ENCODE measurements at regions not wholly inside any gene's neighbourhood (a gene's known extent, or its start where the extent isn't known, plus 50 kb on each side); places are given as distances from the start of the nearest gene placed in this dataset.

GRCh38 chr4:89665662-89666061 lies 171.3 kb downstream of the SNCA start:
- peaks cover 3% of the 10 kb centered on the region for H3K27me3 Mint-ChIP-seq (ENCODE audit: insufficient read depth)
- no peaks in the 10 kb centered on the region for H3K36me3 ChIP-seq (ENCODE audit: control insufficient read depth, insufficient read depth, low read length)
- H3K9me3 Mint-ChIP-seq: no peaks in the 10 kb centered on the region

GRCh38 chr4:89664521-89664920 lies 172.4 kb downstream of the SNCA start:
- Histone ChIP-seq H3K27me3 (ENCODE audit: control insufficient read depth, insufficient read depth, low read length, poor library complexity, severe bottlenecking) (no peaks in the 10 kb centered on the region), H3K9me3 (ENCODE audit: control insufficient read depth, low read length) (no peaks in the 10 kb centered on the region), H3K4me3 (ENCODE audit: low read length) (no peak overlapping the region), H3K9ac (ENCODE audit: extremely low read depth, low read length, poor library complexity, severe bottlenecking) (no peak overlapping the region), H3K27ac (ENCODE audit: low read depth, low read length) (no peak overlapping the region), H3K36me3 (ENCODE audit: control insufficient read depth, insufficient read depth, low read length) (no peaks in the 10 kb centered on the region), H3K4me1 (ENCODE audit: control insufficient read depth, insufficient read depth, low read length) (no peaks in the 10 kb centered on the region)
- TF ChIP-seq, protein P1, sequence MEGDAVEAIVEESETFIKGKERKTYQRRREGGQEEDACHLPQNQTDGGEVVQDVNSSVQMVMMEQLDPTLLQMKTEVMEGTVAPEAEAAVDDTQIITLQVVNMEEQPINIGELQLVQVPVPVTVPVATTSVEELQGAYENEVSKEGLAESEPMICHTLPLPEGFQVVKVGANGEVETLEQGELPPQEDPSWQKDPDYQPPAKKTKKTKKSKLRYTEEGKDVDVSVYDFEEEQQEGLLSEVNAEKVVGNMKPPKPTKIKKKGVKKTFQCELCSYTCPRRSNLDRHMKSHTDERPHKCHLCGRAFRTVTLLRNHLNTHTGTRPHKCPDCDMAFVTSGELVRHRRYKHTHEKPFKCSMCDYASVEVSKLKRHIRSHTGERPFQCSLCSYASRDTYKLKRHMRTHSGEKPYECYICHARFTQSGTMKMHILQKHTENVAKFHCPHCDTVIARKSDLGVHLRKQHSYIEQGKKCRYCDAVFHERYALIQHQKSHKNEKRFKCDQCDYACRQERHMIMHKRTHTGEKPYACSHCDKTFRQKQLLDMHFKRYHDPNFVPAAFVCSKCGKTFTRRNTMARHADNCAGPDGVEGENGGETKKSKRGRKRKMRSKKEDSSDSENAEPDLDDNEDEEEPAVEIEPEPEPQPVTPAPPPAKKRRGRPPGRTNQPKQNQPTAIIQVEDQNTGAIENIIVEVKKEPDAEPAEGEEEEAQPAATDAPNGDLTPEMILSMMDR (conservative IDR thresholded peaks at IDR 0.05): no peak
- DNase-seq: no peak
- H3K4me1 Mint-ChIP-seq: peaks cover 5% of the 10 kb centered on the region
- H3K36me3 Mint-ChIP-seq (ENCODE audit: low read depth): no peaks in the 10 kb centered on the region
- no peak overlapping the region for H3K27ac Mint-ChIP-seq
- H3K4me3 Mint-ChIP-seq: no peak overlapping the region
- no peaks in the 10 kb centered on the region for H3K27me3 Mint-ChIP-seq (ENCODE audit: insufficient read depth)
- no peaks in the 10 kb centered on the region for H3K9me3 Mint-ChIP-seq

More at GRCh38 chr4:89665662-89666061, 171.3 kb downstream of the SNCA start:
- no peaks in the 10 kb centered on the region for H3K9me3 ChIP-seq (ENCODE audit: control insufficient read depth, low read length)
- Mint-ChIP-seq H3K4me3 (no peak overlapping the region), H3K36me3 (ENCODE audit: low read depth) (no peaks in the 10 kb centered on the region), H3K27ac (no peak overlapping the region), H3K4me1 (peaks cover 5% of the 10 kb centered on the region)
- no peak for DNase-seq
- H3K9ac ChIP-seq (ENCODE audit: extremely low read depth, low read length, poor library complexity, severe bottlenecking): no peak overlapping the region
- TF ChIP-seq, protein P1 (conservative IDR thresholded peaks at IDR 0.05): no peak
- no peaks in the 10 kb centered on the region for H3K27me3 ChIP-seq (ENCODE audit: control insufficient read depth, insufficient read depth, low read length, poor library complexity, severe bottlenecking)
- H3K4me1 ChIP-seq (ENCODE audit: control insufficient read depth, insufficient read depth, low read length): no peaks in the 10 kb centered on the region
- 92 to 94% methylated on average over 2 to 3 of the region's 3 CpGs for WGBS, 2 experiments (ENCODE audit: insufficient coverage in 1 of 2, insufficient read length in 1 of 2)
- no peak overlapping the region for H3K4me3 ChIP-seq (ENCODE audit: low read length)
- no peak overlapping the region for H3K27ac ChIP-seq (ENCODE audit: low read depth, low read length)

- no peaks in the 10 kb centered on the region for H3K4me1 ChIP-seq (ENCODE audit: control insufficient read depth, insufficient read depth, low read length)
- no peak for DNase-seq
- H3K4me1 Mint-ChIP-seq: peaks cover 5% of the 10 kb centered on the region
- H3K4me3 Mint-ChIP-seq: no peak overlapping the region
- no peak overlapping the region for H3K27ac ChIP-seq (ENCODE audit: low read depth, low read length)
- WGBS, 2 experiments (ENCODE audit: insufficient coverage in 1 of 2, insufficient read length in 1 of 2): 54 to 66% methylated on average over 2 to 3 of the region's 3 CpGs
- H3K9ac ChIP-seq (ENCODE audit: extremely low read depth, low read length, poor library complexity, severe bottlenecking): no peak overlapping the region
- H3K36me3 ChIP-seq (ENCODE audit: control insufficient read depth, insufficient read depth, low read length): no peaks in the 10 kb centered on the region
- no peaks in the 10 kb centered on the region for H3K9me3 ChIP-seq (ENCODE audit: control insufficient read depth, low read length)
- TF ChIP-seq, protein P1 (conservative IDR thresholded peaks at IDR 0.05): no peak
- no peaks in the 10 kb centered on the region for H3K27me3 Mint-ChIP-seq (ENCODE audit: insufficient read depth)
- no peaks in the 10 kb centered on the region for H3K9me3 Mint-ChIP-seq
- H3K36me3 Mint-ChIP-seq (ENCODE audit: low read depth): no peaks in the 10 kb centered on the region
- H3K27ac Mint-ChIP-seq: peak overlapping the region; percentile 87
- H3K27me3 ChIP-seq (ENCODE audit: control insufficient read depth, insufficient read depth, low read length, poor library complexity, severe bottlenecking): no peaks in the 10 kb centered on the region
- no peak overlapping the region for H3K4me3 ChIP-seq (ENCODE audit: low read length)
Measured at GRCh38 chr4:89661173-89661899, 175.6 kb downstream of the SNCA start.
